ENCODE measurements at regions not wholly inside any gene's neighbourhood (a gene's known extent, or its start where the extent isn't known, plus 50 kb on each side); places are given as distances from the start of the nearest gene placed in this dataset.

DNA sequence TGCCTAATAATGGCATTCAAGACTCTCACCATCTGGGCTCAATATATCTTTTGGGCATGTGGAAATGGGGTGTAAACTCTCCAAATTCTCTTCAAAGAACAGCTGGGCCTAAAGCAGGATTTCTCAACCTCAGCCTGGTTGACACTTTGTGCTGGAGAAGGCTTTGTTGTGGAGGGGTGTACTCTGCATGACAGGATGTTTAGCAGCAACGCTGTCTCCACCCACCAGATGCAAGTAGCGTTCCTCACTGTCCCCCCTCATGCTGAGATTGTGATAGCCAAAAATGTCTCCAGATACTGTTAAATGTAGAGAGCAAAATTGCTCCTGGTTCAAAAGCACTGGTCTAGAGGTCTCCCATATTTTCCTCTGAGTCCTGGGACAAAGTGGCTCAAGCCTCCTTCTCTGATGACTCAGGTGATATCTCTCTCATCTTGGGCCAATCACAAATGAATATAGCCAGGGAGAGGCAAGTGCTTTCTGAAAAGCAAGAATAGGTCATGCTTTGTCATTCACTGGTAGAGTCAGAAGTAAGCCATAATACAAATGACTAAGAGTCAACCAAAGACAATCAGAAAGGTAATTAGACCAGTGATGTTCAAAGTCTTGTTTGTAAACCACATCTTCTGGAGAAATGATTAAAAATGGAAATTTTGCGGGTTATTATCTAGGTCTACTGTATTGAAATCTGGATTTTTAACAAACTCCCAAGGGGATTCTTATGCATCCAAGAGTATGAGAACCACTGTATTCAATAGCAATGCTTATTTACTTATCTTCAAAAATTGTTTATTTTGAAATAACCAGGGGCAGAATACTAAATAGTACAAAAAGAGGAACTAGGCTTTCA, 330.8 kb downstream of the PTEN start (continued):
- TF ChIP-seq, protein P1, sequence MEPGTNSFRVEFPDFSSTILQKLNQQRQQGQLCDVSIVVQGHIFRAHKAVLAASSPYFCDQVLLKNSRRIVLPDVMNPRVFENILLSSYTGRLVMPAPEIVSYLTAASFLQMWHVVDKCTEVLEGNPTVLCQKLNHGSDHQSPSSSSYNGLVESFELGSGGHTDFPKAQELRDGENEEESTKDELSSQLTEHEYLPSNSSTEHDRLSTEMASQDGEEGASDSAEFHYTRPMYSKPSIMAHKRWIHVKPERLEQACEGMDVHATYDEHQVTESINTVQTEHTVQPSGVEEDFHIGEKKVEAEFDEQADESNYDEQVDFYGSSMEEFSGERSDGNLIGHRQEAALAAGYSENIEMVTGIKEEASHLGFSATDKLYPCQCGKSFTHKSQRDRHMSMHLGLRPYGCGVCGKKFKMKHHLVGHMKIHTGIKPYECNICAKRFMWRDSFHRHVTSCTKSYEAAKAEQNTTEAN (CRISPR knock-in tag; IDR thresholded peaks at IDR 0.05), result no peak
- TF ChIP-seq ZNF512 (CRISPR knock-in tag; IDR thresholded peaks at IDR 0.05; ENCODE audit: borderline replicate concordance) (no peak), USF2 (CRISPR knock-in tag; IDR thresholded peaks at IDR 0.05) (no peak), MXD4 (CRISPR knock-in tag; IDR thresholded peaks at IDR 0.05; ENCODE audit: borderline replicate concordance) (no peak), ESRRA (CRISPR knock-in tag; IDR thresholded peaks at IDR 0.05; ENCODE audit: borderline replicate concordance) (no peak), ZNF425 (CRISPR knock-in tag; conservative IDR thresholded peaks at IDR 0.05) (no peak), NR2C2 (CRISPR knock-in tag; IDR thresholded peaks at IDR 0.05) (no peak)
- TF ChIP-seq, protein P2, sequence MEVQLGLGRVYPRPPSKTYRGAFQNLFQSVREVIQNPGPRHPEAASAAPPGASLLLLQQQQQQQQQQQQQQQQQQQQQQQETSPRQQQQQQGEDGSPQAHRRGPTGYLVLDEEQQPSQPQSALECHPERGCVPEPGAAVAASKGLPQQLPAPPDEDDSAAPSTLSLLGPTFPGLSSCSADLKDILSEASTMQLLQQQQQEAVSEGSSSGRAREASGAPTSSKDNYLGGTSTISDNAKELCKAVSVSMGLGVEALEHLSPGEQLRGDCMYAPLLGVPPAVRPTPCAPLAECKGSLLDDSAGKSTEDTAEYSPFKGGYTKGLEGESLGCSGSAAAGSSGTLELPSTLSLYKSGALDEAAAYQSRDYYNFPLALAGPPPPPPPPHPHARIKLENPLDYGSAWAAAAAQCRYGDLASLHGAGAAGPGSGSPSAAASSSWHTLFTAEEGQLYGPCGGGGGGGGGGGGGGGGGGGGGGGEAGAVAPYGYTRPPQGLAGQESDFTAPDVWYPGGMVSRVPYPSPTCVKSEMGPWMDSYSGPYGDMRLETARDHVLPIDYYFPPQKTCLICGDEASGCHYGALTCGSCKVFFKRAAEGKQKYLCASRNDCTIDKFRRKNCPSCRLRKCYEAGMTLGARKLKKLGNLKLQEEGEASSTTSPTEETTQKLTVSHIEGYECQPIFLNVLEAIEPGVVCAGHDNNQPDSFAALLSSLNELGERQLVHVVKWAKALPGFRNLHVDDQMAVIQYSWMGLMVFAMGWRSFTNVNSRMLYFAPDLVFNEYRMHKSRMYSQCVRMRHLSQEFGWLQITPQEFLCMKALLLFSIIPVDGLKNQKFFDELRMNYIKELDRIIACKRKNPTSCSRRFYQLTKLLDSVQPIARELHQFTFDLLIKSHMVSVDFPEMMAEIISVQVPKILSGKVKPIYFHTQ (CRISPR knock-in tag; IDR thresholded peaks at IDR 0.05), result no peak

- ATAC-seq (no peak), DNase-seq (ENCODE audit: low spot score) (no peak)
- Mint-ChIP-seq H3K4me3 (no peak overlapping the region), H3K27ac (no peak overlapping the region), H3K27me3 (ENCODE audit: low read depth) (no peaks in the 10 kb centered on the region; the same call in 1 of the 2 replicates), H3K36me3 (no peaks in the 10 kb centered on the region), H3K4me1 (peaks cover 10% of the 10 kb centered on the region), H3K9me3 (peaks cover 20% of the 10 kb centered on the region)
- CTCF ChIA-PET, result no interaction called here
- POLR2A ChIA-PET, result no interaction called here
- TF ChIP-seq ESRRA (CRISPR knock-in tag; IDR thresholded peaks at IDR 0.05; ENCODE audit: borderline replicate concordance) (no peak), ZNF532 (CRISPR knock-in tag; IDR thresholded peaks at IDR 0.05; ENCODE audit: borderline replicate concordance) (no peak), RORB (CRISPR knock-in tag; IDR thresholded peaks at IDR 0.05) (no peak), ETV6 (CRISPR knock-in tag; IDR thresholded peaks at IDR 0.05) (no peak), KAT7 (CRISPR knock-in tag; IDR thresholded peaks at IDR 0.05; ENCODE audit: borderline replicate concordance) (no peak), ZNF317 (CRISPR knock-in tag; IDR thresholded peaks at IDR 0.05; ENCODE audit: borderline replicate concordance, low read depth) (no peak), GABPB1 (CRISPR knock-in tag; IDR thresholded peaks at IDR 0.05) (no peak), GTF2I (CRISPR knock-in tag; conservative IDR thresholded peaks at IDR 0.05) (no peak), MXD4 (CRISPR knock-in tag; IDR thresholded peaks at IDR 0.05; ENCODE audit: borderline replicate concordance) (no peak)
- TF ChIP-seq, protein P3, sequence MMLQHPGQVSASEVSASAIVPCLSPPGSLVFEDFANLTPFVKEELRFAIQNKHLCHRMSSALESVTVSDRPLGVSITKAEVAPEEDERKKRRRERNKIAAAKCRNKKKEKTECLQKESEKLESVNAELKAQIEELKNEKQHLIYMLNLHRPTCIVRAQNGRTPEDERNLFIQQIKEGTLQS (CRISPR knock-in tag; conservative IDR thresholded peaks at IDR 0.05), result no peak
Observed at GRCh38 chr10:88194961-88195367, 331.5 kb downstream of the PTEN start.
